HT1080 (cell line): ENCODE measurements at regions not wholly inside any gene's neighbourhood (a gene's known extent, or its start where the extent isn't known, plus 50 kb on each side); places are given as distances from the start of the nearest gene placed in this dataset.

Experiments
- DNase-seq: peaks from one replicate; pipeline ENCODE4 v3.0.0-alpha.2; 2015; ENCODE audit warnings: low read depth

- DNase-seq: no peak
Measured at GRCh38 chr1:221416723-221417122, 325.2 kb downstream of the DUSP10 start.

- no peak for DNase-seq
Measured at GRCh38 chr1:221418346-221418745, 323.5 kb downstream of the DUSP10 start.

DNA sequence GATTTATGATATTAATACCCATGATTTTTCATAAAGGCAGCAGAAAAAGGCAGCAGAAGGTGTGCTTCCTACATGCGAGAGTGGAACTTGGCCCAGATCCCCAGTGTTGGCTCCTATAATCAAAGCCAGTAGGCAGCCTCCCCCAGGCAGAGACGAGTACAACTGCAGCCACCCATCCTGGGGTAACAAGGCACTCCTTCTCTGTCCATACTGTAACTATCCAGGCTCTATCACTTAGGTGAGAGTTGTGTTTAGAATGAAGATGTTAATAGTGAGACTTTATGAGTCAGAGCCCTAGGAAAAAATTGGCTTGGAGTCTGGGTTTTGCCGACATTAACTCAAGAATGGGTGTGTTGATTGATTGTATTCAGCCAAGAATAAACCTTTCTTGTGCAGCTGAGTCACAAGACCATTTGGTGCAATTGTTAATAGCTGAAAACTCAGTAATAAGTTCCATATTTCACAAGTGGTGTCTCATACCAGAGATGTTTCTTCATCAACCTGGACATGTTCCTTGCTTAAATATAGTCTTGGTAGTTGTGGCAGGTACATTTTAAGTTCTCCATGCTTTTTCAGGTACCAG is 322.3 kb downstream of the DUSP10 start:
- peak; percentile 23 for DNase-seq

DNA sequence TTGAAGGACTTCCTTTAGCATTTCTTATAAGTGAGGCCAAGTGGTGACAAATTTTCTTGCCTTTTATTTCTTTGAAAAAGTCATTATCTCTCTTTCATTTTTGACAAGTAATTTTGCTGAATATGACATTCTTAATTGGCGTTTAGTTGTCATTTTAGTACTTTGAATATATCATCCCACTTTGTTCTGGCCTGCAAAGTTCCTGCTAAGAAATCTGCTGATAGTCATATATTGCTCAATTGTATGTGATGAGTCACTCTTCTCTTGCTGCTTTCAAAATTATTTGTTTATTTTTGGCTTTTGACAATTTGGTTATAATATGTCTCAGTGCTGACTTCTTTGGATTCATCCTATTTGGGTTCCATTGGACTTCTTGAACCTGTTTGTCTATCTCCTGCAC is 312.6 kb downstream of the DUSP10 start:
- peak; percentile 25 for DNase-seq

DNA sequence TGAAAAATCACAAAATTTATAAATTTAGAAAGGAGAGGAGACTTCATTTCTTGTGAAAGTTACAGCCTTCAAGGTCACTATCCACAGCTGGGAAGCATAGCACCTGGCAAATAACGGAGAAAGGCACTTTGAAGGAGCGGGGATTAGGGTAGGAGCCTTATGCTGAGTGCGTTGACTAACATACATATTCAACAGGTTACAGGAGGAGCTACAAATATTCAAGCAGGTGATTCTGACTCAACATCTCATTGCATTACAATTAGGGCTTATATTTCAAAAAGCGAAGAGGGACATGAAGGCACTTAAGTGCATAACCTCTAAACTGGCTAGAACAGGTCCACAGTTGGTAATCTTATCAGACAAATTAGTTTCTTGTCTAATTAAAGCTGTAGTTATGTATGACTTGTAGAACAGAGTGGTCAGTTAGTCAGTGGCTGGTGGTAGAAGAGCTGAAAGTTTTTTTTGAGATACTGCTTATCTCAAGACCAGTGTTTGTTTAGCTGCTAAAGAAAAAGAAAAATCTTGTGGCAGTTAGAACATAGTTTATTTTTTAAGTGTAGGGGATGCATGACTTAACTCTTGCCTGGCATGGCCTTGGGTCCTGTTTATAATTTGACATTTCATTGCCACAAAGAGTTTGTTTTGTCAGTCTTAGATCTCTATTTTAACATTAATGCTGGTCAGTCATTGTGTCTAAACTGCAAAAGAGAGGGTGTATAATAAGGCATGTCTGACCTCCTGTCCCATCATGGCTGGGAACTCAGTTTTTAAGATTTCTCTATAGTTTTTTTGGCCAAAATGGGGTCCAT is 311.5 kb downstream of the DUSP10 start:
- DNase-seq: no peak

- no peak for DNase-seq
Measured at GRCh38 chr1:221431068-221431651, 310.7 kb downstream of the DUSP10 start.

- no peak for DNase-seq
Measured at GRCh38 chr1:221431961-221432360, 309.9 kb downstream of the DUSP10 start.

- peak; percentile 71 for DNase-seq
Measured at GRCh38 chr1:221435504-221435904, 306.4 kb downstream of the DUSP10 start.

GRCh38 chr1:221437171-221437570 is 304.7 kb downstream of the DUSP10 start:
- no peak for DNase-seq

DNA sequence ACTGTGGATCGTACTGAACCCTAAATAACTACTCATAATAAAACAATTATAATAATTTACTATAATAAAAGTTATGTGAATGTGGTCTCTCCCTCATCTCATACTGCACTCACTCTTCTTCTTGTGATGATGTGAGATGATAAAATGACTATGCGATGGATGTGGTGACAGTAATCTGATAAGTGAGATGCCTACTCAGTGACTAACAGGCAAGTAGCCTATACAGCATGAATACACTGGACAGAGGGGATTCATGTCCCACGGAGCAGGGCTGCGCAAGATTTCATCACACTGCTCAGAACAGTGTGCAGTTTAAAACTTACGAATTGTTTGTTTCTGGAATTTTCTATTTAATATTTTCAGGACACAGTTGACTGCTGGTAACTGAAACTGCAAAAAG is 304.0 kb downstream of the DUSP10 start:
- peak; percentile 58 for DNase-seq

DNA sequence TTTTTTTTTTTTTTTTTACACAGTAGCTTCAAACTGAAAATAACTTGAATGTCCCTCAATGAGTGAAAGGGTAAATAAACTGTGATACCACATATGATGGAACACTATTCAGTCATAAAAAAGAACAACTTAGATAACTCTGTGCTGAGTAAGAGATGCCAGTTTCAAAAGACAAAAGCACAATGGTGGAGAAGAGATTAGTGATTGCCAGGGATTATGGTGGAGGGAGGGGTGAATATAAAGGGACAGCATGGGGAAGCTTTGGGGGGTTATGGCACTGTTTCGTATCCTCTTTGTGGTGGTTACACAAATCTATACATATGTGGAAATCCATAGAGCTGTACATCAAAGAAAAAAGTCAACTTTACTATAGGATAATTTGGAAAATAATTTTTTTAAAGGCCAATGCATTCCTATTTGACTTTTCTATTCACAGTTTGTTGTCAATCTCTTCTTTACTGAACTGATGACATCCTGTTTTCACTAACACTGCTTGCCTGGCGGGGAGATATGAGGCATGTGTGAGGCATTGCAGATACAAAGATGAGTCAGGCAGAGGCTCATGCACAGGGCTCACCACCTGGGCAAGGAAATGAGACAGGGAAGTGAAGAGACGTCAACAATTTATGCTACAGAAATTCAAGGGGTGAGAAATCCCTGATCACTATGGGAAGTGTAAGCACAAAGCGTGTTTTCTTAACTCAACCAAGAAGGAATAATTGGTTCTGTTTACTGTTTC is 302.7 kb downstream of the DUSP10 start:
- DNase-seq: peak; percentile 96

DNA sequence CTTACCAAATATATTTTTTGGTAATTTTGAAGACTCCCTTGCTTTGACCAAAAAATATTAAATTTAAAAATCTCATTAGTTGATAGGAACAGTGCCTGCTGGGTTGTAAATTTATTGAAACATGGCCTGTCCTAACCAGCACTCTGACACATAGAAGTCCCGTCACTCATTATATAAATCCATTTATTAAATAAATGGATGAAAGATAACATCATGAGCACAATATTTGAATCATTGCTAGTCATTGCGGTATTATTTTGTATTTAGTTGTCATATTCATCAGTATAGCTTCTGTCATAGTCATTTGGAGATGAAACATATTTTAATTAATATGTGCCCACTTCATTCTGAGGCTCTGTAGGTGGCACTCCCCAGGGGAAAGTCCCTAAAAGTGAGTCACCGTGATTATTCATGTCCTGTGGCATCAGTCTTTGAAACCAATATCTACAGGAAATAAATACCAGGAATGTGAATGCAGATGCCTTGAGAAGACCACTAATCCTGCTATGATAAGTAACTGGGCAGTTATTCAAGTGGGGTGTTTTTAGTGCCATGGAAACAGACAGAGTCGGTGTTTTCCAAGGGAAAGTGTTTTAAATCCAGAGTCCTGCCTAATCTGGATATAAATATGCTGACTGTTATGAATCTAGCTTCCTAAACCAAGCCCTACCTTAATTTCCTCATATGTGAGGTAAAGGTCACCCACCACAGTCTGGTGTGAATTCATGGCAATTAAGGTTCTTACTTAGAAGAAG is 302.0 kb downstream of the DUSP10 start:
- DNase-seq: peak; percentile 99

DNA sequence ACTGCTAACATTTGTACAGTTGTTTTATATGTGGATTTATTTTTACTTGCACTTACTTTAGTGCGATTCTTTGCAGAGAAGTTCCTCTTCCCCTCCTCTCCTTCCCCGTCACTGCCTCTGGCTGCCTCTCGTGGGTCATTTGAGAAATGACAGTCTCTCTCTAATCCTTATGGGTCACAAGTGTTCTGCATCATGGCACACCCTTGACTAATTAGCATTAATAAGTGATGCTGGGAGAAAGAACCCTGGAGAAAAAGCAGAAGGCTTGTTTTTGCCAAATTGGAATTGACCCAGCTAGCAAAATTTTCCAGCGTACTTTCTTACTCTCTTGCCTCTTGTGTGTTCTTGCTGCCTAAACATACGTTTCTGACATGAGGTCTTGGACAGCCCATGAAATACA is 301.2 kb downstream of the DUSP10 start:
- no peak for DNase-seq

GRCh38 chr1:221442056-221442455 is 299.8 kb downstream of the DUSP10 start:
- no peak for DNase-seq

- DNase-seq: no peak
Measured at GRCh38 chr1:221444346-221444745, 297.5 kb downstream of the DUSP10 start.

DNA sequence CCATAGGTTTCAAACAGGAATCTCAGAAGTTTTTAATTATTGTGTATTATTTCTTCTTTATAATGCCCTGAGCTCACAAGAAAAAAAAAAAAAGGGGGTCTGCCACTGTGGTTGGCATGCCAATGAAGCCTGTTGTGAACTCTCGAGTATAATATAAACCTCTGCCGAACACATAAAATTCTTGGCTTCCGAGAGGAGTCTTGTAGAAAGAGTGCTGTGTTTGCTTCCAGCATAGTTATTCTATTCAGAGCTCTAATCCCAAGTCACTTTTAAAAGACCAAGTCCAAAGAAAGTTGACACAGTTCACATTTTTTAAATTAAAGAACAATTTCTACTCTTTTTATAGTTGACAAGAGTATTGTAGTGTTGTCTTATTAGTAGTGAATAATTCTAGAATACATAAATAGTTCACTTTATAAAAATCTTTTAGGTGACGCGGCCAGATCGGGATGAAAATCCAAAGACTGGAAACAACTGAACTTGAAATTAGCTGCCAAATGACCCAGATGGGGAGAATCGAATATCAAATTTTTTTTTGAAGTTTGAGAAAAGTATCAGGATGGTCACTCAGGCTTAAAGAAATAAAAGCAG is 293.2 kb downstream of the DUSP10 start:
- no peak for DNase-seq

DNA sequence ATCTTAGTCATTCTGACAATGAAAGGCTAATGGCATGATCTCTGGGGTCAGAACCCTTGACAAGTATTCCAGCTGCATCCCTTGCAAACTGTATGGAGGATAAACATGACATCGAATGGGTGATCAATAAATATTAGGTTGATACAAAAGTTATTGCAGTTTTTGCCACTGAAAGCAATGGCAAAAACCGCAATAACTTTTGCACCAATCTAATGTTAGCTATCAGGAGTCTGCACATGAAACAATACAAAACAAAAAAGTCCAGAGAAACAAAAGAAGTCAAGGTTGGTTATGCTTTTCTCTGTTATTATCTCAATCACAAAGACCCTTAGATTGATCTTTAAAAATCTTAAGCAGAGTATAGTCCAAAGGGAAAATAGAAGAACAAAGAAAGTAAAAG is 292.7 kb downstream of the DUSP10 start:
- DNase-seq: no peak

DNA sequence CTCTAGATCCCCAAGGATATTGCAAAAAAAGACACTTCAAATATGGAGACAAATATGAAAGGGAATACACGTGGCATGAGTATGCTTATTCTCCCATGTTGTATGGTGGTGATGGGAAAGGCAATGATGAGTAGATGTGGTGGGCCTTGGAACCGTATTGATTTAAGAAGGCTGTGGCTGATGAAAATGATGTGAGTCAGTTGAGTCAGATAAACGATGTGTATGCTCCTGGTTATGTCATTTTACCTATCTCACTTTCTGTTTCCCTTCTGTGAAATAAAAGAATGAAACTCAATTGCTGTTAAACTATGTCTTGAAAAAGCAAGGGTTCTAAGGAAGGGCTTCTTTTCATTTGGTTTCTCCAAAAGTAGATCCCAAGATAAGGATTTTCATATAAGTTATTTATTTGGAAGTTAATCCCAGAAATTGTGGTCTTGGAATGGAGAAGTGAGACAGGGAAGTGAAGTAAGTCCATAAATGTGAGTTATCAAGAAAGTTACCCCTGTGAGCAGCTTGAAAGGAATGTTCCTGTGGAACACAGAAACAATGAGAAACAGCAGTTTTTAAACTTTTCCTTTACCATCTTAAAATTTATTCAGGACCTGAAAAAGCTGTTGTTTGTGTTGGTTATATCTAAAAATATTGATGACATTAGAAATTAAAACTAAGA is 292.0 kb downstream of the DUSP10 start:
- peak; percentile 66 for DNase-seq

GRCh38 chr1:221451741-221452140 is 290.1 kb downstream of the DUSP10 start:
- DNase-seq: no peak

- no peak for DNase-seq
Measured at GRCh38 chr1:221454096-221454495, 287.8 kb downstream of the DUSP10 start.
